Left lung (tissue), 4 donors: ENCODE measurements at regions not wholly inside any gene's neighbourhood (a gene's known extent, or its start where the extent isn't known, plus 50 kb on each side); places are given as distances from the start of the nearest gene placed in this dataset.

Source experiments
- ATAC-seq: fragments of 200-7000 bp; cut with Tn5 transposase; one replicate; pipeline ENCODE4 v1.9.1; 2020; ENCODE audit warnings: moderate library complexity
- DNase-seq, 4 donors: peaks; one replicate each; pipeline ENCODE4 v3.0.0-alpha.2; 2013 to 2020
- H3K27ac ChIP-seq, 2 donors: fragments of 200-600 bp; sonication (generic) in 1 of 2; one replicate each; pipeline versions ENCODE4 v1.5.0 to v1.8.0; 2020 to 2021
- H3K27me3 ChIP-seq, 2 donors: fragments of 200-600 bp; sonication (generic) in 1 of 2; one replicate each; pipeline versions ENCODE4 v1.5.0 to v1.8.0; 2020 to 2021
- H3K36me3 ChIP-seq, 2 donors: fragments of 200-600 bp; sonication (generic) in 1 of 2; one replicate each; pipeline versions ENCODE4 v1.5.0 to v1.8.0; 2020 to 2021
- H3K4me1 ChIP-seq, 2 donors: fragments of 200-600 bp; one replicate each; pipeline ENCODE4 v1.8.0; 2021
- H3K4me3 ChIP-seq, 2 donors: fragments of 200-600 bp; sonication (generic) in 1 of 2; one replicate each; pipeline versions ENCODE4 v1.5.0 to v1.8.0; 2020 to 2021; ENCODE audit warnings: mild to moderate bottlenecking in 1 of 2
- H3K9me3 ChIP-seq, 2 donors: fragments of 200-600 bp; sonication (generic) in 1 of 2; one replicate each; pipeline versions ENCODE4 v1.5.0 to v1.8.0; 2020 to 2021
- intact Hi-C, 2 donors: fragments of 100-400 bp; cut with DNase I; formaldehyde crosslinking; loops; one replicate each; pipeline versions ENCODE4 v1.11.2 to v1.14.2; 2022
- TF ChIP-seq, protein P1 (sequence below), 2 donors: fragments of 200-600 bp; sonication (generic) in 1 of 2; IDR thresholded peaks; one replicate each; pipeline versions ENCODE4 v1.5.0 to v1.8.0; 2021; ENCODE audit warnings: antibody characterized with exemption in 2 of 2
- donor health status: DM: no; HTN: yes; CAD: no.
- donor health status: DM: no; HTN: no; CAD: no.

GRCh38 chr9:134496413-134497282 lies 145.0 kb upstream of the COL5A1 start:
- no peaks in the 10 kb centered on the region for H3K9me3 ChIP-seq
- TF ChIP-seq, protein P1, sequence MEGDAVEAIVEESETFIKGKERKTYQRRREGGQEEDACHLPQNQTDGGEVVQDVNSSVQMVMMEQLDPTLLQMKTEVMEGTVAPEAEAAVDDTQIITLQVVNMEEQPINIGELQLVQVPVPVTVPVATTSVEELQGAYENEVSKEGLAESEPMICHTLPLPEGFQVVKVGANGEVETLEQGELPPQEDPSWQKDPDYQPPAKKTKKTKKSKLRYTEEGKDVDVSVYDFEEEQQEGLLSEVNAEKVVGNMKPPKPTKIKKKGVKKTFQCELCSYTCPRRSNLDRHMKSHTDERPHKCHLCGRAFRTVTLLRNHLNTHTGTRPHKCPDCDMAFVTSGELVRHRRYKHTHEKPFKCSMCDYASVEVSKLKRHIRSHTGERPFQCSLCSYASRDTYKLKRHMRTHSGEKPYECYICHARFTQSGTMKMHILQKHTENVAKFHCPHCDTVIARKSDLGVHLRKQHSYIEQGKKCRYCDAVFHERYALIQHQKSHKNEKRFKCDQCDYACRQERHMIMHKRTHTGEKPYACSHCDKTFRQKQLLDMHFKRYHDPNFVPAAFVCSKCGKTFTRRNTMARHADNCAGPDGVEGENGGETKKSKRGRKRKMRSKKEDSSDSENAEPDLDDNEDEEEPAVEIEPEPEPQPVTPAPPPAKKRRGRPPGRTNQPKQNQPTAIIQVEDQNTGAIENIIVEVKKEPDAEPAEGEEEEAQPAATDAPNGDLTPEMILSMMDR (IDR thresholded peaks at IDR 0.05), result no peak
- H3K27ac ChIP-seq, result no peak overlapping the region
- intact Hi-C loops, result no loop called here
- no peaks in the 10 kb centered on the region for H3K36me3 ChIP-seq
- peak; percentile 8 for ATAC-seq
- H3K4me3 ChIP-seq, result no peak overlapping the region
- peak in 1 of 4 donors; percentile 65 for DNase-seq
- H3K4me1 ChIP-seq, result peaks cover 0 to 8% of the 10 kb centered on the region in 2 donors
- peaks cover 0 to 41% of the 10 kb centered on the region in 2 donors for H3K27me3 ChIP-seq

- H3K4me3 ChIP-seq, result no peak overlapping the region
- peaks cover 0 to under 1% of the 10 kb centered on the region in 2 donors for H3K4me1 ChIP-seq
- DNase-seq (no peak), ATAC-seq (no peak)
- no peaks in the 10 kb centered on the region for H3K36me3 ChIP-seq
- TF ChIP-seq, protein P1 (IDR thresholded peaks at IDR 0.05), result no peak
- no peaks in the 10 kb centered on the region for H3K9me3 ChIP-seq
- H3K27ac ChIP-seq, result no peak overlapping the region
- intact Hi-C loops, result no loop called here
- peaks cover 0 to 48% of the 10 kb centered on the region in 2 donors for H3K27me3 ChIP-seq
Measured at GRCh38 chr9:134497283-134497860, 144.2 kb upstream of the COL5A1 start.

GRCh38 chr9:134498814-134499166 lies 142.8 kb upstream of the COL5A1 start:
- intact Hi-C loops, result no loop called here
- no peak for DNase-seq
- no peak for ATAC-seq
- Histone ChIP-seq H3K27me3 (peaks cover 0 to 55% of the 10 kb centered on the region in 2 donors), H3K4me3 (no peak overlapping the region), H3K36me3 (no peaks in the 10 kb centered on the region), H3K27ac (no peak overlapping the region), H3K4me1 (no peaks in the 10 kb centered on the region), H3K9me3 (no peaks in the 10 kb centered on the region)
- TF ChIP-seq, protein P1 (IDR thresholded peaks at IDR 0.05), result no peak

DNA sequence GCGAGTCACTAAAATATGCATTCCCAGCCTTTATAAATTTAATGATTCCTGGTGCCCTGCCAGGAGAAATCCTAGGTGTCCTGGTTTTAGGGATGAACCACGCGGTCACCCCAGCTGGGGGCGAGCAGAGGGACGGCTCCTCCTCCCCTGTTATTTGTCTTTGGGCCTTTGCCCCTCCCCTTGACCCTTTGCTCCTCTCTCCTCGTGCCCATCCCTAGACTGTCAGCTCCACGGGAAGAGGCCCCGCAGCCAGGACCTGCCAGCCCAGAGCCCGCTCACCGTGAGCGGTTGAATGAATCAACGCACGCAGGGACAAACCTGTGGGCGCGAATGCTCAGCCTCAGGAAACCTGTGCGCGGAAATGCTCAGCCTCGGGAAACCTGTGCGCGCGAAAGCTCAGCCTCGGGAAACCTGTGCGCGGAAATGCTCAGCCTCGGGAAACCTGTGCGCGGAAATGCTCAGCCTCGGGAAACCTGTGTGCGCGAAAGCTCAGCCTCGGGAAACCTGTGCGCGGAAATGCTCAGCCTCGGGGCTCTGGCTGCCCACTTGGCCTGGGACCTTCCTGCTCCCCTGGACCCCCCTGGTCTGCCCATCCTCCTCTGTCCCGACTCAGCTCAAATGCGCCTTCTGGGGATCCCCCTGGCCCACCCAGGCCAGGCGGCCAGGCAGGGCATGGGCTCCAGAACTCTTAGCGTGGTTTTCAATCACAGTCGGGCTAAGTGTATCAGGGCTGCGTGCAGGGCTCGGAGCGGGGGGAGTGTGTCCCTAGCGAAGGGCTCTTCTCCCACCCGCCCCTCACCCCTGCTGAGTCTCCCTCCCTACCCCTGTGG lies 140.5 kb upstream of the COL5A1 start:
- H3K9me3 ChIP-seq, result no peaks in the 10 kb centered on the region
- intact Hi-C loops, result no loop called here
- H3K4me3 ChIP-seq, result no peak overlapping the region
- no peaks in the 10 kb centered on the region for H3K36me3 ChIP-seq
- DNase-seq (peak in 1 of 4 donors; percentile 60), ATAC-seq (no peak)
- H3K4me1 ChIP-seq, result no peaks in the 10 kb centered on the region
- no peak overlapping the region for H3K27ac ChIP-seq
- H3K27me3 ChIP-seq, result peaks cover 0 to 54% of the 10 kb centered on the region in 2 donors
- TF ChIP-seq, protein P1 (IDR thresholded peaks at IDR 0.05), result no peak
